Activated CD4-positive, alpha-beta T cell treated with anti-CD3 and anti-CD28 coated beads, Interleukin-2, amount 50 U/mL, for 4 hours (primary cell): ENCODE measurements at regions not wholly inside any gene's neighbourhood (a gene's known extent, or its start where the extent isn't known, plus 50 kb on each side); places are given as distances from the start of the nearest gene placed in this dataset.
"Not testable (repeated sequence)": the region's sequence is repeated elsewhere in the genome, so short reads cannot be mapped to it uniquely, and the experiment has no call there.

ENCODE experiments used
- DNase-seq, 2 experiments: peaks; one replicate each; pipeline ENCODE4 v3.0.0-alpha.2; 2020

GRCh38 chr6:16902502-16902901 lies 141.2 kb upstream of the ATXN1 start:
- no peak for DNase-seq

- DNase-seq: no peak
These were observed 140.5 kb upstream of the ATXN1 start for GRCh38 chr6:16901782-16902181.

- no peak for DNase-seq
These were observed 140.0 kb upstream of the ATXN1 start for GRCh38 chr6:16901306-16901705.

- DNase-seq: no peak
These were observed 137.6 kb upstream of the ATXN1 start for GRCh38 chr6:16898640-16899396.

- DNase-seq: no peak
These were observed 136.4 kb upstream of the ATXN1 start for GRCh38 chr6:16897669-16898068.

- DNase-seq: no peak
These were observed 133.0 kb upstream of the ATXN1 start for GRCh38 chr6:16894301-16894700.

- DNase-seq: not testable (repeated sequence)
These were observed 129.8 kb upstream of the ATXN1 start for GRCh38 chr6:16891110-16891509.

- no peak for DNase-seq
These were observed 124.3 kb upstream of the ATXN1 start for GRCh38 chr6:16885411-16886160.

GRCh38 chr6:16884526-16884925 lies 123.3 kb upstream of the ATXN1 start:
- DNase-seq: no peak

GRCh38 chr6:16883414-16883813 lies 122.2 kb upstream of the ATXN1 start:
- no peak for DNase-seq

- DNase-seq: no peak
These were observed 121.0 kb upstream of the ATXN1 start for GRCh38 chr6:16882230-16882629.

GRCh38 chr6:16876852-16877251 lies 115.6 kb upstream of the ATXN1 start:
- not testable (repeated sequence) for DNase-seq

GRCh38 chr6:16876201-16876600 lies 114.9 kb upstream of the ATXN1 start:
- DNase-seq: no peak

- DNase-seq: no peak
These were observed 112.4 kb upstream of the ATXN1 start for GRCh38 chr6:16873698-16874097.

GRCh38 chr6:16872543-16873235 lies 111.4 kb upstream of the ATXN1 start:
- no peak for DNase-seq

GRCh38 chr6:16871047-16871446 lies 109.8 kb upstream of the ATXN1 start:
- DNase-seq: no peak

GRCh38 chr6:16868968-16869367 lies 107.7 kb upstream of the ATXN1 start:
- no peak for DNase-seq

- DNase-seq: no peak
These were observed 96.8 kb upstream of the ATXN1 start for GRCh38 chr6:16857969-16858592.

GRCh38 chr6:16855460-16855859 lies 94.2 kb upstream of the ATXN1 start:
- DNase-seq: no peak

GRCh38 chr6:16854986-16855385 lies 93.7 kb upstream of the ATXN1 start:
- no peak for DNase-seq

- DNase-seq: no peak
These were observed 91.4 kb upstream of the ATXN1 start for GRCh38 chr6:16852671-16853070.

- no peak for DNase-seq
These were observed 90.5 kb upstream of the ATXN1 start for GRCh38 chr6:16851758-16852157.

- no peak for DNase-seq
These were observed 89.8 kb upstream of the ATXN1 start for GRCh38 chr6:16851044-16851540.
